HepG2 (cell line): ENCODE measurements at regions not wholly inside any gene's neighbourhood (a gene's known extent, or its start where the extent isn't known, plus 50 kb on each side); places are given as distances from the start of the nearest gene placed in this dataset.

Source experiments
- ARNT2 ChIP-seq: sonication (generic); formaldehyde crosslinking; IDR thresholded peaks from 2 replicates; pipeline ENCODE4 v1.8.0; 2022; ENCODE audit warnings: mild to moderate bottlenecking, low read depth, missing genetic modification reagents, moderate library complexity
- CHD2 ChIP-seq: IDR thresholded peaks from 2 replicates; pipeline ENCODE4 v1.6.1; 2011; ENCODE audit warnings: low read depth, low read length, improper control_type of control experiment
- CREB1 ChIP-seq, 2 experiments: fragments of 450-650 bp in 1 of 2; IDR thresholded peaks; 2 replicates each; pipeline ENCODE4 v1.6.1; 2016 to 2017; ENCODE audit warnings: control low read depth in 1 of 2, mild to moderate bottlenecking in 1 of 2, missing compliant biosample characterization in 1 of 2, missing genetic modification characterization in 1 of 2
- GFI1 ChIP-seq: sonication (generic); formaldehyde crosslinking; IDR thresholded peaks from 2 replicates; pipeline ENCODE4 v1.5.0; 2020; ENCODE audit warnings: missing genetic modification reagents, mild to moderate bottlenecking, borderline replicate concordance
- HDAC2 ChIP-seq: sonication (generic); formaldehyde crosslinking; IDR thresholded peaks from 2 replicates; pipeline ENCODE4 v1.4.0; 2020; ENCODE audit warnings: missing genetic modification reagents
- HOXA5 ChIP-seq: sonication (generic); formaldehyde crosslinking; IDR thresholded peaks from 2 replicates; pipeline ENCODE4 v1.4.0; 2020; ENCODE audit warnings: missing genetic modification reagents
- IRF2 ChIP-seq: IDR thresholded peaks from 2 replicates; pipeline ENCODE4 v1.6.1; 2018; ENCODE audit warnings: missing genetic modification reagents, missing compliant biosample characterization
- KAT8 ChIP-seq: IDR thresholded peaks from 2 replicates; pipeline ENCODE4 v1.6.1; 2016; ENCODE audit warnings: missing genetic modification reagents, missing compliant biosample characterization
- KDM5B ChIP-seq: sonication (generic); formaldehyde crosslinking; IDR thresholded peaks from 2 replicates; pipeline ENCODE4 v1.4.0; 2020; ENCODE audit warnings: missing genetic modification reagents, mild to moderate bottlenecking, borderline replicate concordance
- KLF13 ChIP-seq: sonication (generic); formaldehyde crosslinking; IDR thresholded peaks from 2 replicates; pipeline ENCODE4 v1.4.0; 2020; ENCODE audit warnings: mild to moderate bottlenecking, missing genetic modification reagents
- KLF6 ChIP-seq: IDR thresholded peaks from 2 replicates; pipeline ENCODE4 v1.8.0; 2016; ENCODE audit warnings: missing biosample characterization, missing genetic modification reagents
- NR2F1 ChIP-seq, 2 experiments: fragments of 450-650 bp in 1 of 2; formaldehyde crosslinking in 1 of 2; IDR thresholded peaks; 2 replicates each; pipeline versions ENCODE4 v1.5.0 to v1.6.1; 2016 to 2020; ENCODE audit warnings: mild to moderate bottlenecking in 1 of 2, missing compliant biosample characterization in 1 of 2, missing genetic modification reagents in 1 of 2, moderate library complexity in 1 of 2
- PHF5A ChIP-seq: IDR thresholded peaks from one replicate; pipeline ENCODE4 v1.6.1; 2018; ENCODE audit warnings: low read depth, missing genetic modification reagents; ENCODE audit not compliant: unreplicated experiment
- SALL1 ChIP-seq: sonication (generic); formaldehyde crosslinking; IDR thresholded peaks from 2 replicates; pipeline ENCODE4 v1.8.0; 2022; ENCODE audit warnings: mild to moderate bottlenecking, missing genetic modification reagents
- SAP130 ChIP-seq: IDR thresholded peaks from 2 replicates; pipeline ENCODE4 v1.6.1; 2016; ENCODE audit warnings: low read depth
- TSC22D2 ChIP-seq: sonication (generic); formaldehyde crosslinking; IDR thresholded peaks from 2 replicates; pipeline ENCODE4 v1.5.1; 2020; ENCODE audit warnings: missing genetic modification reagents, mild to moderate bottlenecking, borderline replicate concordance
- ZFX ChIP-seq: sonication (generic); formaldehyde crosslinking; IDR thresholded peaks from 2 replicates; pipeline ENCODE4 v1.4.0; 2020; ENCODE audit warnings: mild to moderate bottlenecking, low read depth, missing genetic modification reagents, moderate library complexity
- ZMAT3 ChIP-seq: sonication (generic); formaldehyde crosslinking; conservative IDR thresholded peaks from 2 replicates; pipeline ENCODE4 v1.7.0; 2021; ENCODE audit warnings: missing genetic modification reagents
- ZMYM4 ChIP-seq: sonication (generic); formaldehyde crosslinking; IDR thresholded peaks from 2 replicates; pipeline ENCODE4 v1.8.1; 2023; ENCODE audit warnings: mild to moderate bottlenecking, missing genetic modification reagents
- ZNF121 ChIP-seq: sonication (generic); formaldehyde crosslinking; IDR thresholded peaks from 2 replicates; pipeline ENCODE4 v1.5.0; 2020; ENCODE audit warnings: mild to moderate bottlenecking, missing genetic modification reagents
- ZNF3 ChIP-seq: IDR thresholded peaks from 2 replicates; pipeline ENCODE4 v1.7.0; 2017; ENCODE audit warnings: inconsistent platforms
- ZNF556 ChIP-seq: sonication (generic); formaldehyde crosslinking; IDR thresholded peaks from 2 replicates; pipeline ENCODE4 v1.4.0; 2020; ENCODE audit warnings: mild to moderate bottlenecking, missing genetic modification reagents, borderline replicate concordance
- TF ChIP-seq, protein P1 (sequence below): sonication (generic); formaldehyde crosslinking; IDR thresholded peaks from 2 replicates; pipeline ENCODE4 v1.4.0; 2020; ENCODE audit warnings: missing genetic modification reagents
- TF ChIP-seq, protein P2 (sequence below): IDR thresholded peaks from 2 replicates; pipeline ENCODE4 v1.6.1; 2016; ENCODE audit warnings: low read depth, control low read depth
- TF ChIP-seq, protein P3 (sequence below): IDR thresholded peaks from 2 replicates; pipeline ENCODE4 v1.6.1; 2018; ENCODE audit warnings: missing genetic modification reagents, mild to moderate bottlenecking, missing compliant biosample characterization
- TF ChIP-seq, protein P4 (sequence below): sonication (generic); formaldehyde crosslinking; IDR thresholded peaks from 2 replicates; pipeline ENCODE4 v1.4.0; 2020; ENCODE audit warnings: missing genetic modification reagents; ENCODE audit errors: not compliant biosample characterization

DNA sequence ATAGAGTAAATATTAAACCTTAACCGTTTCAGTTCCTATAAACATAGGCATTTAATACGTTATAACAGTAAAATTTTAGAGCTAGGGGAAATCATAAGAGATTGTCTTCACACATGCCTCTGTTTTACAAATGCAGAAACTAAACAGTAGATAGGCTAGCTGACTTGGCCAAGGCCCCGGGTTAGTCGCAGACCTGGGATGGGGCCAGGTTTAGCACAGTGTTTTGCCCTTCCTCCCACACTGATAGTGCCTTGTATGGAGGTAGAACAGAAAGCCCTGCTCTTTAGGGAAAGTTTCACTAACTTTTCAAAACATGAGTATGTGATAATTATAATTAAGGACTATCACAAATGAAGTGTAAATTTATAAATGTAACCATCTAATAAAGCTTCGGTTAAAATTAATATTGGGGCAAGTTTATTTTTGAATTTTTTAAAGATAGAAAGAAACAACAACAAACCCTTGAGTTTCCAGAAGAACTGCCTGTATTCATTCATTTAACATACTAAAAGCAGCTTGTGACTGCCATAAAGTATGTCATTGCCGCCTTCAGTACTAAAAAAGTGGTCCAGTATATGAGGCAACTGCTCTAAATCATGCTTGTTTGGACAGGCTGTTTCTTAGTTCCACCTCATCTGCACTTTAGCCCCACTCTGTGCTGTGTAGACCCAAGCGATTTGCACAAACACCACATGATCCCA lies 62.5 kb upstream of the LOC128125822 start (continued):
- TF ChIP-seq CHD2, result peak; percentile 37; the same call in 1 of the 2 replicates
- TF ChIP-seq ZNF121 (CRISPR knock-in tag), result peak; percentile 61; the same call in 1 of the 2 replicates
- 0 out of 2 replicates have a peak, but pooled peaks have one; percentile 6 for TF ChIP-seq CREB1 (IDR thresholded peaks at IDR 0.05)
- peak; percentile 61; the same call in 1 of the 2 replicates for TF ChIP-seq CREB1 (CRISPR knock-in tag; IDR thresholded peaks at IDR 0.05)
- peak; percentile 87 for TF ChIP-seq SAP130 (CRISPR knock-in tag)
- peak; percentile 70 for TF ChIP-seq KAT8 (CRISPR knock-in tag)
- TF ChIP-seq ZFX (CRISPR knock-in tag), result peak; percentile 58
- TF ChIP-seq SALL1 (CRISPR knock-in tag), result peak; percentile 74; the same call in 1 of the 2 replicates
- TF ChIP-seq TSC22D2, result peak; percentile 57; the same call in 1 of the 2 replicates
- TF ChIP-seq, protein P1, sequence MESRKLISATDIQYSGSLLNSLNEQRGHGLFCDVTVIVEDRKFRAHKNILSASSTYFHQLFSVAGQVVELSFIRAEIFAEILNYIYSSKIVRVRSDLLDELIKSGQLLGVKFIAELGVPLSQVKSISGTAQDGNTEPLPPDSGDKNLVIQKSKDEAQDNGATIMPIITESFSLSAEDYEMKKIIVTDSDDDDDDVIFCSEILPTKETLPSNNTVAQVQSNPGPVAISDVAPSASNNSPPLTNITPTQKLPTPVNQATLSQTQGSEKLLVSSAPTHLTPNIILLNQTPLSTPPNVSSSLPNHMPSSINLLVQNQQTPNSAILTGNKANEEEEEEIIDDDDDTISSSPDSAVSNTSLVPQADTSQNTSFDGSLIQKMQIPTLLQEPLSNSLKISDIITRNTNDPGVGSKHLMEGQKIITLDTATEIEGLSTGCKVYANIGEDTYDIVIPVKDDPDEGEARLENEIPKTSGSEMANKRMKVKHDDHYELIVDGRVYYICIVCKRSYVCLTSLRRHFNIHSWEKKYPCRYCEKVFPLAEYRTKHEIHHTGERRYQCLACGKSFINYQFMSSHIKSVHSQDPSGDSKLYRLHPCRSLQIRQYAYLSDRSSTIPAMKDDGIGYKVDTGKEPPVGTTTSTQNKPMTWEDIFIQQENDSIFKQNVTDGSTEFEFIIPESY (CRISPR knock-in tag), result peak; percentile 58; the same call in 1 of the 2 replicates
- TF ChIP-seq, protein P2, sequence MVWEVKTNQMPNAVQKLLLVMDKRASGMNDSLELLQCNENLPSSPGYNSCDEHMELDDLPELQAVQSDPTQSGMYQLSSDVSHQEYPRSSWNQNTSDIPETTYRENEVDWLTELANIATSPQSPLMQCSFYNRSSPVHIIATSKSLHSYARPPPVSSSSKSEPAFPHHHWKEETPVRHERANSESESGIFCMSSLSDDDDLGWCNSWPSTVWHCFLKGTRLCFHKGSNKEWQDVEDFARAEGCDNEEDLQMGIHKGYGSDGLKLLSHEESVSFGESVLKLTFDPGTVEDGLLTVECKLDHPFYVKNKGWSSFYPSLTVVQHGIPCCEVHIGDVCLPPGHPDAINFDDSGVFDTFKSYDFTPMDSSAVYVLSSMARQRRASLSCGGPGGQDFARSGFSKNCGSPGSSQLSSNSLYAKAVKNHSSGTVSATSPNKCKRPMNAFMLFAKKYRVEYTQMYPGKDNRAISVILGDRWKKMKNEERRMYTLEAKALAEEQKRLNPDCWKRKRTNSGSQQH (CRISPR knock-in tag), result peak; percentile 78; the same call in 1 of the 2 replicates
- TF ChIP-seq, protein P3, sequence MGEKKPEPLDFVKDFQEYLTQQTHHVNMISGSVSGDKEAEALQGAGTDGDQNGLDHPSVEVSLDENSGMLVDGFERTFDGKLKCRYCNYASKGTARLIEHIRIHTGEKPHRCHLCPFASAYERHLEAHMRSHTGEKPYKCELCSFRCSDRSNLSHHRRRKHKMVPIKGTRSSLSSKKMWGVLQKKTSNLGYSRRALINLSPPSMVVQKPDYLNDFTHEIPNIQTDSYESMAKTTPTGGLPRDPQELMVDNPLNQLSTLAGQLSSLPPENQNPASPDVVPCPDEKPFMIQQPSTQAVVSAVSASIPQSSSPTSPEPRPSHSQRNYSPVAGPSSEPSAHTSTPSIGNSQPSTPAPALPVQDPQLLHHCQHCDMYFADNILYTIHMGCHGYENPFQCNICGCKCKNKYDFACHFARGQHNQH, result peak; percentile 95
- TF ChIP-seq ZNF556, result no peak
- 0 out of 2 replicates have a peak, but pooled peaks have one; percentile 45 for TF ChIP-seq ZNF3 (CRISPR knock-in tag)
- peak; percentile 91 for TF ChIP-seq ZMYM4 (CRISPR knock-in tag)
- TF ChIP-seq, protein P4, sequence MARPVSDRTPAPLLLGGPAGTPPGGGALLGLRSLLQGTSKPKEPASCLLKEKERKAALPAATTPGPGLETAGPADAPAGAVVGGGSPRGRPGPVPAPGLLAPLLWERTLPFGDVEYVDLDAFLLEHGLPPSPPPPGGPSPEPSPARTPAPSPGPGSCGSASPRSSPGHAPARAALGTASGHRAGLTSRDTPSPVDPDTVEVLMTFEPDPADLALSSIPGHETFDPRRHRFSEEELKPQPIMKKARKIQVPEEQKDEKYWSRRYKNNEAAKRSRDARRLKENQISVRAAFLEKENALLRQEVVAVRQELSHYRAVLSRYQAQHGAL, result no peak
- TF ChIP-seq HOXA5 (CRISPR knock-in tag), result 0 out of 2 replicates have a peak, but pooled peaks have one; percentile 55
- TF ChIP-seq HDAC2 (CRISPR knock-in tag), result peak; percentile 90; the same call in 1 of the 2 replicates
- TF ChIP-seq IRF2 (CRISPR knock-in tag), result peak; percentile 95
- peak; percentile 80; the same call in 1 of the 2 replicates for TF ChIP-seq ZMAT3 (CRISPR knock-in tag)
- TF ChIP-seq KLF13 (CRISPR knock-in tag), result no peak
- peak; percentile 82 for TF ChIP-seq KLF6 (CRISPR knock-in tag)
- TF ChIP-seq ARNT2 (CRISPR knock-in tag), result no peak
- TF ChIP-seq NR2F1 (CRISPR knock-in tag; IDR thresholded peaks at IDR 0.05), result peak in 1 of 2 experiments; percentile 58; a peak in 2 of 4 replicates
- TF ChIP-seq PHF5A (CRISPR knock-in tag), result peak; percentile 64
- TF ChIP-seq KDM5B (CRISPR knock-in tag), result no peak
- peak; percentile 87 for TF ChIP-seq GFI1 (CRISPR knock-in tag)
